HepG2 (cell line): ENCODE measurements at regions not wholly inside any gene's neighbourhood (a gene's known extent, or its start where the extent isn't known, plus 50 kb on each side); places are given as distances from the start of the nearest gene placed in this dataset.

Experiments
- CEBPZ ChIP-seq: IDR thresholded peaks from 2 replicates; pipeline ENCODE4 v1.6.1; 2012; ENCODE audit warnings: low read length, improper control_type of control experiment
- EP300 ChIP-seq, 3 experiments: sonication (generic) in 1 of 3; formaldehyde crosslinking in 1 of 3; IDR thresholded peaks; 2 replicates each; pipeline versions ENCODE4 v1.5.1 to v1.6.1; 2011 to 2020; ENCODE audit warnings: low read depth in 2 of 3, low read length in 2 of 3, borderline replicate concordance in 1 of 3, improper control_type of control experiment in 1 of 3, mild to moderate bottlenecking in 1 of 3, missing genetic modification reagents in 1 of 3, moderate library complexity in 1 of 3
- FOXJ3 ChIP-seq: sonication (generic); formaldehyde crosslinking; IDR thresholded peaks from 2 replicates; pipeline ENCODE4 v1.4.0; 2020; ENCODE audit warnings: missing genetic modification reagents, mild to moderate bottlenecking, borderline replicate concordance
- FOXK1 ChIP-seq: sonication (generic); formaldehyde crosslinking; IDR thresholded peaks from 2 replicates; pipeline ENCODE4 v1.4.0; 2020; ENCODE audit warnings: low read depth, missing genetic modification reagents, borderline replicate concordance
- FOXP4 ChIP-seq: sonication (generic); formaldehyde crosslinking; IDR thresholded peaks from 2 replicates; pipeline ENCODE4 v1.4.0; 2020; ENCODE audit warnings: missing genetic modification reagents
- IRF2 ChIP-seq: IDR thresholded peaks from 2 replicates; pipeline ENCODE4 v1.6.1; 2018; ENCODE audit warnings: missing genetic modification reagents, missing compliant biosample characterization
- KDM4B ChIP-seq: sonication (generic); formaldehyde crosslinking; IDR thresholded peaks from 2 replicates; pipeline ENCODE4 v1.4.0; 2020; ENCODE audit warnings: missing genetic modification reagents
- NFIC ChIP-seq: IDR thresholded peaks from 2 replicates; pipeline ENCODE4 v1.6.1; 2012; ENCODE audit warnings: mild to moderate bottlenecking, low read length, inconsistent platforms
- PAF1 ChIP-seq: IDR thresholded peaks from 2 replicates; pipeline ENCODE4 v1.6.1; 2016; ENCODE audit warnings: missing genetic modification reagents, missing compliant biosample characterization
- RBAK ChIP-seq: sonication (generic); formaldehyde crosslinking; IDR thresholded peaks from 2 replicates; pipeline ENCODE4 v1.5.1; 2020; ENCODE audit warnings: mild to moderate bottlenecking, missing genetic modification reagents
- REPIN1 ChIP-seq: sonication (generic); formaldehyde crosslinking; IDR thresholded peaks from 2 replicates; pipeline ENCODE4 v1.8.0; 2022; ENCODE audit warnings: missing genetic modification reagents, low read depth, mild to moderate bottlenecking, borderline replicate concordance
- RNF219 ChIP-seq: sonication (generic); formaldehyde crosslinking; IDR thresholded peaks from 2 replicates; pipeline ENCODE4 v1.5.0; 2020; ENCODE audit warnings: mild to moderate bottlenecking, missing genetic modification reagents
- SAP130 ChIP-seq: IDR thresholded peaks from 2 replicates; pipeline ENCODE4 v1.6.1; 2016; ENCODE audit warnings: low read depth
- SKI ChIP-seq: fragments of 450-650 bp; IDR thresholded peaks from one replicate; pipeline ENCODE4 v1.6.1; 2018; ENCODE audit warnings: mild to moderate bottlenecking; ENCODE audit not compliant: partially characterized antibody
- SOX13 ChIP-seq, 3 experiments: fragments of 450-650 bp in 1 of 3; sonication (generic) in 1 of 3; formaldehyde crosslinking in 1 of 3; IDR thresholded peaks in 2 of 3; conservative IDR thresholded peaks in 1 of 3; 2 replicates each; pipeline versions ENCODE4 v1.5.0 to v1.6.1; 2016 to 2020; ENCODE audit warnings: antibody characterized with exemption in 1 of 3, mild to moderate bottlenecking in 1 of 3, missing compliant biosample characterization in 1 of 3, missing genetic modification reagents in 1 of 3, moderate library complexity in 1 of 3
- YEATS4 ChIP-seq: sonication (generic); formaldehyde crosslinking; IDR thresholded peaks from 2 replicates; pipeline ENCODE4 v1.4.0; 2020; ENCODE audit warnings: missing genetic modification reagents, borderline replicate concordance
- YY1 ChIP-seq: IDR thresholded peaks from 2 replicates; pipeline ENCODE4 v1.6.1; 2011; ENCODE audit warnings: low read length, low read depth, moderate library complexity, mild to moderate bottlenecking; ENCODE audit not compliant: insufficient read depth, insufficient replicate concordance
- ZGPAT ChIP-seq: IDR thresholded peaks from 2 replicates; pipeline ENCODE4 v1.6.1; 2016; ENCODE audit warnings: mild to moderate bottlenecking
- ZMAT3 ChIP-seq: sonication (generic); formaldehyde crosslinking; conservative IDR thresholded peaks from 2 replicates; pipeline ENCODE4 v1.7.0; 2021; ENCODE audit warnings: missing genetic modification reagents
- ZMYM4 ChIP-seq: sonication (generic); formaldehyde crosslinking; IDR thresholded peaks from 2 replicates; pipeline ENCODE4 v1.8.1; 2023; ENCODE audit warnings: mild to moderate bottlenecking, missing genetic modification reagents
- ZSCAN30 ChIP-seq: sonication (generic); formaldehyde crosslinking; IDR thresholded peaks from 2 replicates; pipeline ENCODE4 v1.5.0; 2020; ENCODE audit warnings: mild to moderate bottlenecking, missing genetic modification reagents

GRCh38 chr21:17441370-17441769 lies 71.5 kb upstream of the CXADR start (continued):
- peak in 1 of 2 experiments; percentile 75; a peak in 2 of 4 replicates for TF ChIP-seq EP300 (IDR thresholded peaks at IDR 0.05; ENCODE audit: low read depth in 2 of 2, low read length in 2 of 2)
- TF ChIP-seq EP300 (CRISPR knock-in tag; IDR thresholded peaks at IDR 0.05; ENCODE audit: borderline replicate concordance), result no peak
- TF ChIP-seq CEBPZ, result no peak
- peak; percentile 70; the same call in 1 of the 2 replicates for TF ChIP-seq ZMYM4 (CRISPR knock-in tag)
- no peak for TF ChIP-seq PAF1 (CRISPR knock-in tag)
- TF ChIP-seq ZMAT3 (CRISPR knock-in tag), result no peak
- TF ChIP-seq KDM4B (CRISPR knock-in tag), result no peak
- TF ChIP-seq IRF2 (CRISPR knock-in tag), result peak; percentile 36; the same call in 1 of the 2 replicates
- TF ChIP-seq ZSCAN30 (CRISPR knock-in tag), result no peak
- peak; percentile 69; the same call in 1 of the 2 replicates for TF ChIP-seq ZGPAT (CRISPR knock-in tag)
- TF ChIP-seq FOXK1 (CRISPR knock-in tag), result peak; percentile 56; the same call in 1 of the 2 replicates
- peak; percentile 81 for TF ChIP-seq FOXP4 (CRISPR knock-in tag)
- peak; percentile 74 for TF ChIP-seq NFIC
- TF ChIP-seq YY1, result no peak
- no peak for TF ChIP-seq RNF219 (CRISPR knock-in tag)
- TF ChIP-seq SAP130 (CRISPR knock-in tag), result peak; percentile 50; the same call in 1 of the 2 replicates
- peak; percentile 28 for TF ChIP-seq SKI
- no peak for TF ChIP-seq YEATS4
- TF ChIP-seq SOX13 (IDR thresholded peaks at IDR 0.05), result peak; percentile 29; the same call in 1 of the 2 replicates
- TF ChIP-seq SOX13 (CRISPR knock-in tag; conservative IDR thresholded peaks at IDR 0.05 in 1 of 2, IDR thresholded peaks at IDR 0.05 in 1 of 2), result peak in 1 of 2 experiments; percentile 93; a peak in 2 of 4 replicates
- peak; percentile 58; the same call in 1 of the 2 replicates for TF ChIP-seq REPIN1 (CRISPR knock-in tag)
- TF ChIP-seq RBAK (CRISPR knock-in tag), result no peak
- peak; percentile 72; the same call in 1 of the 2 replicates for TF ChIP-seq FOXJ3 (CRISPR knock-in tag)
